RWPE1 (cell line): ENCODE measurements at regions not wholly inside any gene's neighbourhood (a gene's known extent, or its start where the extent isn't known, plus 50 kb on each side); places are given as distances from the start of the nearest gene placed in this dataset.
"Not testable (repeated sequence)": the region's sequence is repeated elsewhere in the genome, so short reads cannot be mapped to it uniquely, and the experiment has no call there.

Experiments
- CTCF ChIA-PET: fragments of 350-600 bp; sonication (Branson Sonifier 250); formaldehyde crosslinking; extraction: SDS; loops from one replicate; lab custom pipeline; 2021; lab: Yijun Ruan, JAX
- POLR2A ChIA-PET: fragments of 400-600 bp; formaldehyde crosslinking; extraction: SDS; loops from one replicate; lab custom pipeline; 2020; ENCODE audit warnings: antibody characterized with exemption; ENCODE audit not compliant: low non-redundant PET; lab: Yijun Ruan, JAX
- DNase-seq: peaks from one replicate; pipeline ENCODE4 v3.0.0; 2012; ENCODE audit warnings: low spot score
- H3K27ac ChIP-seq: fragments of 450-650 bp; 2 replicates; pipeline ENCODE4 v1.5.1; 2017
- CTCF ChIP-seq: fragments of 450-650 bp; conservative IDR thresholded peaks from 2 replicates; pipeline ENCODE4 v1.5.1; 2017; ENCODE audit warnings: low read depth, mild to moderate bottlenecking

GRCh38 chr1:117735045-117735992 lies 129.5 kb downstream of the TENT5C start:
- DNase-seq, result peak; percentile 60
- CTCF ChIA-PET, result interaction anchor here (0.6 to 0.7 kb wide), 2 partner anchors 11 to 47 kb away, joined by 3 read pairs; no protein-coding TSS in a partner anchor
- POLR2A ChIA-PET, result no interaction called here
- H3K27ac ChIP-seq, result no peak overlapping the region
- no peak for TF ChIP-seq CTCF

- ChIA-PET CTCF (no interaction called here), POLR2A (no interaction called here)
- no peak for DNase-seq
- TF ChIP-seq CTCF, result no peak
- no peak overlapping the region for H3K27ac ChIP-seq
Measured at GRCh38 chr1:117739504-117739903, 133.7 kb downstream of the TENT5C start.

- no peak for TF ChIP-seq CTCF
- DNase-seq, result no peak
- H3K27ac ChIP-seq, result no peak overlapping the region
- ChIA-PET CTCF (interaction anchor here (1.0 to 1.4 kb wide), 2 partner anchors 14 to 18 kb away, joined by 6 to 7 read pairs; no protein-coding TSS in a partner anchor), POLR2A (no interaction called here)
Measured at GRCh38 chr1:117740496-117740895, 134.6 kb downstream of the TENT5C start.

DNA sequence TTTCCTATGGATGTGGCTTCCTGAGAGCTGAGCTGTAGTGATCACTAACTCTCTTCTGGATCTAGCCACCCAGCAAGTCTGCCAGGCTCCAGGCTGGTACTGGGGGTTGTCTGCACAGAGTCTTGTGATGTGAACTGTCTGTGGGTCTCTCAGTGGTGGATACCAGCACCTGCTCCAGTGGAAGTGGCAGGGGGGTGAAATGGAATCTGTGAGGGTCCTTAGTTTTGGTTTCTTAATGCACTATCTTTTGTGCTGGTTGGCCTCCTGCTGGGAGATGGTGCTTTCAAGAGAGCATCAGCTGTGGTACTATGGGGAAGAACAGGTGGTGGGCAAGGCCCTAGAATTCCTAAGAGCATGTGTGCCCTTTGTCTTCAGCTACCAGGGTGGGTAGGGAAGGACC lies 140.7 kb downstream of the TENT5C start:
- CTCF ChIA-PET, H3K27ac ChIP-seq, POLR2A ChIA-PET, DNase-seq: not testable (repeated sequence)

- H3K27ac ChIP-seq, result no peak overlapping the region
- POLR2A ChIA-PET, result no interaction called here
- TF ChIP-seq CTCF, result no peak
- CTCF ChIA-PET, result interaction anchor here (0.6 kb wide), 1 partner anchor 16 kb away, joined by 3 read pairs; no protein-coding TSS in a partner anchor
- no peak for DNase-seq
Measured at GRCh38 chr1:117747605-117748004, 141.8 kb downstream of the TENT5C start.

GRCh38 chr1:117751321-117751720 lies 145.5 kb downstream of the TENT5C start:
- CTCF ChIA-PET, result no interaction called here
- POLR2A ChIA-PET, result no interaction called here

More at GRCh38 chr1:117751321-117751720, 145.5 kb downstream of the TENT5C start:
- no peak for DNase-seq
- no peak for TF ChIP-seq CTCF
- no peak overlapping the region for H3K27ac ChIP-seq
